ENCODE measurements at regions not wholly inside any gene's neighbourhood (a gene's known extent, or its start where the extent isn't known, plus 50 kb on each side); places are given as distances from the start of the nearest gene placed in this dataset.

- intact Hi-C loops (cut with micrococcal nuclease), result no loop called here
- H3K9me3 ChIP-seq (replicated peaks; ENCODE audit: control insufficient read depth, insufficient read depth, low read depth, low read length), result peaks cover 5% of the 10 kb centered on the region
- WGBS (ENCODE audit: insufficient coverage, low coverage, missing lambda C conversion rate), result 0% methylated on average over 5 of the region's 6 CpGs
- no peaks in the 10 kb centered on the region for H4K20me1 ChIP-seq (replicated peaks; ENCODE audit: control insufficient read depth, insufficient read depth, low read length)
- H3K79me2 ChIP-seq (ENCODE audit: control insufficient read depth, insufficient read depth, low read length), result no peaks in the 10 kb centered on the region
- H3K27ac ChIP-seq (ENCODE audit: extremely low read depth, low read depth, low read length), result no peak overlapping the region
- in situ Hi-C loops (cut with MboI), result no loop called here
- no peak overlapping the region for H3K4me2 ChIP-seq (ENCODE audit: insufficient read depth, low read length)
- no peak overlapping the region for H3K9ac ChIP-seq (ENCODE audit: insufficient read depth in 1 of 2, low read depth in 2 of 2, low read length in 2 of 2)
- ATAC-seq (peak; percentile 37; the same call in 1 of the 3 replicates), DNase-seq (ENCODE audit: extremely low read depth in 1 of 4, low spot score in 3 of 4) (no peak), FAIRE-seq (no peak)
- no peak overlapping the region for H3K4me3 ChIP-seq
- H2AFZ ChIP-seq (ENCODE audit: low read depth, low read length), result no peak overlapping the region
- no peak for TF ChIP-seq SNRNP70 (optimal IDR thresholded peaks at IDR 0.05; ENCODE audit: low read depth, low read length)
- TF ChIP-seq CTCF (IDR thresholded peaks at IDR 0.05 in 2 of 3, conservative IDR thresholded peaks at IDR 0.05 in 1 of 3; ENCODE audit: insufficient read depth in 2 of 3, low read depth in 1 of 3, low read length in 3 of 3), result 0 out of 6 replicates have a peak, but pooled peaks of 2 of the 3 experiments have one; percentile 11 to 28
- TF ChIP-seq RAD21 (CRISPR knock-in tag; conservative IDR thresholded peaks at IDR 0.05 in 1 of 2, IDR thresholded peaks at IDR 0.05 in 1 of 2), result peak in 1 of 2 experiments; percentile 24; a peak in 2 of 4 replicates
- CTCF ChIA-PET (ENCODE audit: low intra/inter-chr PET ratio), result no interaction called here
- H3K9me1 ChIP-seq (ENCODE audit: control insufficient read depth, insufficient read depth, low read length), result no peaks in the 10 kb centered on the region
- peaks cover 5 to 35% of the 10 kb centered on the region in 2 experiments; a peak in 3 of 5 replicates for H3K27me3 ChIP-seq (ENCODE audit: control insufficient read depth in 2 of 2, insufficient read depth in 2 of 2, low read length in 2 of 2)
- H3K36me3 ChIP-seq (ENCODE audit: control insufficient read depth, insufficient read depth, low read length), result no peaks in the 10 kb centered on the region
- POLR2A ChIA-PET, result interaction anchor here (0.5 to 1.1 kb wide), 3 partner anchors 16 to 1076 kb away, joined by 3 read pairs; no protein-coding TSS in a partner anchor
- BruUV-seq (replicated peaks), result no TSS peak
- no peaks in the 10 kb centered on the region for H3K4me1 ChIP-seq (replicated peaks in 1 of 2; ENCODE audit: control insufficient read depth in 2 of 2, insufficient read depth in 2 of 2, low read length in 2 of 2)
Measured at GRCh38 chr5:179404321-179405053, 59.2 kb upstream of the ADAMTS2 start.

Measured in K562 (cell line).